Colonic mucosa (tissue), 4 donors: ENCODE measurements at regions not wholly inside any gene's neighbourhood (a gene's known extent, or its start where the extent isn't known, plus 50 kb on each side); places are given as distances from the start of the nearest gene placed in this dataset.

ENCODE experiments used
- DNase-seq: peaks from one replicate; pipeline ENCODE4 v3.0.0-alpha.2; 2020
- H3K27ac ChIP-seq: fragments of 200-600 bp; one replicate; pipeline ENCODE4 v1.8.0; 2021
- H3K27me3 ChIP-seq: fragments of 200-600 bp; one replicate; pipeline ENCODE4 v1.8.0; 2021
- H3K36me3 ChIP-seq: fragments of 200-600 bp; one replicate; pipeline ENCODE4 v1.8.0; 2021
- H3K4me1 ChIP-seq: fragments of 200-600 bp; one replicate; pipeline ENCODE4 v1.8.0; 2021; ENCODE audit warnings: mild to moderate bottlenecking
- H3K4me3 ChIP-seq: fragments of 200-600 bp; one replicate; pipeline ENCODE4 v1.8.0; 2021
- H3K9ac ChIP-seq, 2 donors: one replicate each; pipeline ENCODE4 v1.7.0; 2013; ENCODE audit warnings: control low read depth in 2 of 2, low read depth in 2 of 2, low read length in 2 of 2
- H3K9me3 ChIP-seq: fragments of 200-600 bp; one replicate; pipeline ENCODE4 v1.8.0; 2021
- intact Hi-C: fragments of 100-400 bp; cut with DNase I; formaldehyde crosslinking; loops from one replicate; pipeline ENCODE4 v1.14.1; 2022
- TF ChIP-seq, protein P1 (sequence below): fragments of 200-600 bp; IDR thresholded peaks from one replicate; pipeline ENCODE4 v1.8.0; 2022; ENCODE audit warnings: antibody characterized with exemption, mild to moderate bottlenecking
- donor health status: healthy.
- donor health status: DM: no; HTN: no; CAD: no.
- donor health status: DM: no; HTN: no; CAD: no.

GRCh38 chr16:59920054-59920453, 1185.9 kb upstream of the GOT2 start:
- intact Hi-C loops = no loop called here
- Histone ChIP-seq H3K27me3 (no peaks in the 10 kb centered on the region), H3K27ac (no peak overlapping the region), H3K4me1 (no peaks in the 10 kb centered on the region), H3K36me3 (no peaks in the 10 kb centered on the region), H3K9me3 (no peaks in the 10 kb centered on the region), H3K9ac (no peak overlapping the region), H3K4me3 (no peak overlapping the region)
- TF ChIP-seq, protein P1, sequence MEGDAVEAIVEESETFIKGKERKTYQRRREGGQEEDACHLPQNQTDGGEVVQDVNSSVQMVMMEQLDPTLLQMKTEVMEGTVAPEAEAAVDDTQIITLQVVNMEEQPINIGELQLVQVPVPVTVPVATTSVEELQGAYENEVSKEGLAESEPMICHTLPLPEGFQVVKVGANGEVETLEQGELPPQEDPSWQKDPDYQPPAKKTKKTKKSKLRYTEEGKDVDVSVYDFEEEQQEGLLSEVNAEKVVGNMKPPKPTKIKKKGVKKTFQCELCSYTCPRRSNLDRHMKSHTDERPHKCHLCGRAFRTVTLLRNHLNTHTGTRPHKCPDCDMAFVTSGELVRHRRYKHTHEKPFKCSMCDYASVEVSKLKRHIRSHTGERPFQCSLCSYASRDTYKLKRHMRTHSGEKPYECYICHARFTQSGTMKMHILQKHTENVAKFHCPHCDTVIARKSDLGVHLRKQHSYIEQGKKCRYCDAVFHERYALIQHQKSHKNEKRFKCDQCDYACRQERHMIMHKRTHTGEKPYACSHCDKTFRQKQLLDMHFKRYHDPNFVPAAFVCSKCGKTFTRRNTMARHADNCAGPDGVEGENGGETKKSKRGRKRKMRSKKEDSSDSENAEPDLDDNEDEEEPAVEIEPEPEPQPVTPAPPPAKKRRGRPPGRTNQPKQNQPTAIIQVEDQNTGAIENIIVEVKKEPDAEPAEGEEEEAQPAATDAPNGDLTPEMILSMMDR = no peak
- no peak for DNase-seq

GRCh38 chr16:59913666-59914065, 1179.5 kb upstream of the GOT2 start:
- Histone ChIP-seq H3K9me3 (no peaks in the 10 kb centered on the region), H3K27me3 (no peaks in the 10 kb centered on the region), H3K36me3 (no peaks in the 10 kb centered on the region), H3K4me1 (no peaks in the 10 kb centered on the region), H3K27ac (no peak overlapping the region), H3K4me3 (no peak overlapping the region), H3K9ac (no peak overlapping the region)
- DNase-seq = no peak
- intact Hi-C loops = no loop called here
- TF ChIP-seq, protein P1 = no peak

DNA sequence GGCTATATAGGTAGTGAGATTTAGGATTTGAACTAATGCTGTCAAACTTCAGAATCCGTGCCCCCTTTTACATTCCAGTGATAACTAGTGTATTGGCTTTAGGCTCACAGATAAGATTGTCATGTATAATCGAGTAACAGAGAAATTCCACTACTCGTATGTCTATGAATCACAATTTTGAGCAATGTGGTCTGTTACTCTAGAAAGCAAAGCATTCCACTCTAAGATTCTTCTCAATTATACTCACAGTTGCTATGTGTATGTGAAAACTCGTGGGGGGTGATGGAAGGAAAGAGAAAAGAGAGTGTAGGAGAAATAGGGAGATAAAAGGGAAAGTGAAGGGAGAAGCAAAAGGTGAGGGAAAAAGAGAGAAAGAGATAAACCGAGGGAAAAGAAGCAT, 1175.1 kb upstream of the GOT2 start:
- H3K4me3 ChIP-seq = no peak overlapping the region
- no peaks in the 10 kb centered on the region for H3K27me3 ChIP-seq
- no peaks in the 10 kb centered on the region for H3K36me3 ChIP-seq
- H3K27ac ChIP-seq = no peak overlapping the region
- TF ChIP-seq, protein P1 = no peak
- no peak overlapping the region for H3K9ac ChIP-seq
- no peaks in the 10 kb centered on the region for H3K4me1 ChIP-seq
- intact Hi-C loops = no loop called here
- no peaks in the 10 kb centered on the region for H3K9me3 ChIP-seq
- DNase-seq = no peak

DNA sequence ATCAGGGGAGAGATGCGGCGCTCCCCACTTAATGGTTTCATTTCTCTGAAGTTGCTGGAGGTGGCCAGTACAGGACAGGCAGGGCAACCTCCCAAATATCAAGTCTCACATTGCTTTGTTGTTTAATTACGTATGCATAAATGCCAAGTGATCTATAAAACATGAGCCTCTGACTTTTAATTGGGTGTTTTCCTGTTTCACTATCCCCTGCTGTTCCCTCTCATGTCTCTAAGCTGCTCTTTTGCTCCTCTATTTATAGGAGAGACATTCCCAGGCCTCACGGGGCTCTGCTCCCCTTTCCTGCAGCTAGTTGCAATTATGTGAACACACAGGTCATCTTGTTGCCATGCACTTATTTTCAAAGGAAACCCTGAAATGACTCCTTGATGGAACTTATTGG, 1173.5 kb upstream of the GOT2 start:
- intact Hi-C loops = no loop called here
- Histone ChIP-seq H3K27me3 (no peaks in the 10 kb centered on the region), H3K36me3 (no peaks in the 10 kb centered on the region), H3K27ac (no peak overlapping the region), H3K4me3 (no peak overlapping the region), H3K4me1 (no peaks in the 10 kb centered on the region), H3K9ac (no peak overlapping the region), H3K9me3 (no peaks in the 10 kb centered on the region)
- DNase-seq = no peak
- TF ChIP-seq, protein P1 = no peak

- intact Hi-C loops = no loop called here
- TF ChIP-seq, protein P1 = no peak
- Histone ChIP-seq H3K36me3 (no peaks in the 10 kb centered on the region), H3K4me3 (no peak overlapping the region), H3K27me3 (no peaks in the 10 kb centered on the region), H3K9me3 (no peaks in the 10 kb centered on the region), H3K9ac (no peak overlapping the region), H3K27ac (no peak overlapping the region), H3K4me1 (no peaks in the 10 kb centered on the region)
- no peak for DNase-seq
Measured at GRCh38 chr16:59905606-59906005, 1171.5 kb upstream of the GOT2 start.

- no peaks in the 10 kb centered on the region for H3K36me3 ChIP-seq
- H3K4me1 ChIP-seq = no peaks in the 10 kb centered on the region
- H3K4me3 ChIP-seq = no peak overlapping the region
- DNase-seq = no peak
- H3K27me3 ChIP-seq = no peaks in the 10 kb centered on the region
- H3K9me3 ChIP-seq = no peaks in the 10 kb centered on the region
- no peak overlapping the region for H3K9ac ChIP-seq
- TF ChIP-seq, protein P1 = no peak
- intact Hi-C loops = no loop called here
- H3K27ac ChIP-seq = no peak overlapping the region
Measured at GRCh38 chr16:59905131-59905530, 1171.0 kb upstream of the GOT2 start.
